ENCODE measurements at regions not wholly inside any gene's neighbourhood (a gene's known extent, or its start where the extent isn't known, plus 50 kb on each side); places are given as distances from the start of the nearest gene placed in this dataset.

GRCh38 chr2:220041447-220041846 is 414.0 kb downstream of the SLC4A3 start:
- Histone ChIP-seq H3K27me3 (no peaks in the 10 kb centered on the region), H3K4me1 (no peaks in the 10 kb centered on the region), H3K4me3 (no peak overlapping the region), H3K36me3 (no peaks in the 10 kb centered on the region), H3K27ac (no peak overlapping the region), H3K9me3 (no peaks in the 10 kb centered on the region)
- TF ChIP-seq CTCF (IDR thresholded peaks at IDR 0.05), result no peak
- intact Hi-C loops (cut with DNase I), result no loop called here
- no peak for DNase-seq (ENCODE audit: low spot score in 2 of 2)

GRCh38 chr2:220043155-220043989 is 415.9 kb downstream of the SLC4A3 start:
- H3K4me1 ChIP-seq, result no peaks in the 10 kb centered on the region
- H3K27ac ChIP-seq, result no peak overlapping the region
- H3K9me3 ChIP-seq, result no peaks in the 10 kb centered on the region
- no peaks in the 10 kb centered on the region for H3K27me3 ChIP-seq
- TF ChIP-seq CTCF (IDR thresholded peaks at IDR 0.05), result no peak
- H3K4me3 ChIP-seq, result no peak overlapping the region
- no peak for DNase-seq (ENCODE audit: low spot score in 2 of 2)
- no peaks in the 10 kb centered on the region for H3K36me3 ChIP-seq
- intact Hi-C loops (cut with DNase I), result no loop called here

GRCh38 chr2:220043990-220044335 is 416.5 kb downstream of the SLC4A3 start:
- no peak overlapping the region for H3K27ac ChIP-seq
- no peak overlapping the region for H3K4me3 ChIP-seq
- H3K4me1 ChIP-seq, result no peaks in the 10 kb centered on the region
- no peak for TF ChIP-seq CTCF (IDR thresholded peaks at IDR 0.05)
- H3K36me3 ChIP-seq, result no peaks in the 10 kb centered on the region
- no peaks in the 10 kb centered on the region for H3K9me3 ChIP-seq
- H3K27me3 ChIP-seq, result no peaks in the 10 kb centered on the region
- no peak for DNase-seq (ENCODE audit: low spot score in 2 of 2)
- intact Hi-C loops (cut with DNase I), result no loop called here

GRCh38 chr2:220044383-220044782 is 417.0 kb downstream of the SLC4A3 start:
- Histone ChIP-seq H3K4me1 (no peaks in the 10 kb centered on the region), H3K4me3 (no peak overlapping the region), H3K27ac (no peak overlapping the region), H3K36me3 (no peaks in the 10 kb centered on the region), H3K9me3 (no peaks in the 10 kb centered on the region), H3K27me3 (no peaks in the 10 kb centered on the region)
- intact Hi-C loops (cut with DNase I), result no loop called here
- DNase-seq (ENCODE audit: low spot score in 2 of 2), result no peak
- TF ChIP-seq CTCF (IDR thresholded peaks at IDR 0.05), result no peak

GRCh38 chr2:220046507-220046906 is 419.1 kb downstream of the SLC4A3 start:
- Histone ChIP-seq H3K36me3 (no peaks in the 10 kb centered on the region), H3K27ac (no peak overlapping the region), H3K4me3 (no peak overlapping the region), H3K27me3 (no peaks in the 10 kb centered on the region), H3K9me3 (no peaks in the 10 kb centered on the region), H3K4me1 (no peaks in the 10 kb centered on the region)
- DNase-seq (ENCODE audit: low spot score in 2 of 2), result no peak
- no peak for TF ChIP-seq CTCF (IDR thresholded peaks at IDR 0.05)
- intact Hi-C loops (cut with DNase I), result no loop called here

GRCh38 chr2:220051716-220052115 is 424.3 kb downstream of the SLC4A3 start:
- intact Hi-C loops (cut with DNase I), result no loop called here

More at GRCh38 chr2:220051716-220052115, 424.3 kb downstream of the SLC4A3 start:
- Histone ChIP-seq H3K4me1 (no peaks in the 10 kb centered on the region), H3K27me3 (no peaks in the 10 kb centered on the region), H3K27ac (no peak overlapping the region), H3K36me3 (no peaks in the 10 kb centered on the region), H3K9me3 (no peaks in the 10 kb centered on the region), H3K4me3 (no peak overlapping the region)
- TF ChIP-seq CTCF (IDR thresholded peaks at IDR 0.05), result no peak
- DNase-seq (ENCODE audit: low spot score in 2 of 2), result no peak

Data from ascending aorta (tissue), 2 donors.